ENCODE measurements at regions not wholly inside any gene's neighbourhood (a gene's known extent, or its start where the extent isn't known, plus 50 kb on each side); places are given as distances from the start of the nearest gene placed in this dataset.

- Histone ChIP-seq H4K8ac (ENCODE audit: low read depth, low read length) (no peak overlapping the region), H4K91ac (ENCODE audit: low read depth, low read length, poor library complexity) (no peak overlapping the region), H3K9ac (ENCODE audit: low read depth, low read length, poor library complexity) (no peak overlapping the region), H2BK120ac (ENCODE audit: low read depth, low read length) (no peak overlapping the region), H3K4me1 (ENCODE audit: control insufficient read depth in 2 of 2, insufficient read depth in 1 of 2, low read depth in 1 of 2, low read length in 2 of 2) (no peaks in the 10 kb centered on the region), H2BK15ac (ENCODE audit: low read length) (no peak overlapping the region), H2BK5ac (ENCODE audit: low read length) (no peak overlapping the region), H3K14ac (ENCODE audit: low read length) (no peak overlapping the region), H3K4me3 (ENCODE audit: low read length in 2 of 2) (no peak overlapping the region), H2BK12ac (ENCODE audit: low read length) (no peak overlapping the region), H3K4me2 (ENCODE audit: insufficient read depth, low read length, poor library complexity, severe bottlenecking) (no peak overlapping the region), H3K27ac (replicated peaks; ENCODE audit: low read length) (no peak overlapping the region), H3K23ac (ENCODE audit: low read depth, low read length, poor library complexity) (no peak overlapping the region), H3K4ac (ENCODE audit: low read length) (no peak overlapping the region), H3K27me3 (ENCODE audit: control insufficient read depth in 3 of 3, insufficient read depth in 3 of 3, low read depth in 1 of 3, low read length in 3 of 3) (no peaks in the 10 kb centered on the region), H2AK5ac (ENCODE audit: low read depth, low read length) (no peak overlapping the region), H2AFZ (ENCODE audit: low read length) (no peak overlapping the region), H3K18ac (ENCODE audit: low read length) (no peak overlapping the region), H3K36me3 (replicated peaks in 1 of 2; ENCODE audit: control insufficient read depth in 2 of 2, insufficient read depth in 2 of 2, low read length in 2 of 2) (no peaks in the 10 kb centered on the region), H3K9me3 (replicated peaks in 1 of 2; ENCODE audit: control insufficient read depth in 2 of 2, insufficient read depth in 1 of 2, low read depth in 1 of 2, low read length in 2 of 2) (no peaks in the 10 kb centered on the region), H3K79me1 (ENCODE audit: low read depth, low read length) (no peaks in the 10 kb centered on the region)
- no peak for DNase-seq (ENCODE audit: low spot score)
- WGBS, 2 donors (ENCODE audit: extremely low coverage in 2 of 2, insufficient read length in 2 of 2, insufficient replicate concordance in 1 of 2), result no CpG with 5 or more reads among the region's 2 CpGs
Observed at GRCh38 chr10:8520382-8520781, 465.9 kb downstream of the GATA3 start.

GRCh38 chr10:8527773-8528172 lies 473.3 kb downstream of the GATA3 start:
- Histone ChIP-seq H2AK5ac (ENCODE audit: low read depth, low read length) (no peak overlapping the region), H4K91ac (ENCODE audit: low read depth, low read length, poor library complexity) (no peak overlapping the region), H3K14ac (ENCODE audit: low read length) (no peak overlapping the region), H3K4me1 (ENCODE audit: control insufficient read depth in 2 of 2, insufficient read depth in 1 of 2, low read depth in 1 of 2, low read length in 2 of 2) (no peaks in the 10 kb centered on the region), H3K4me3 (ENCODE audit: low read length in 2 of 2) (no peak overlapping the region), H2BK15ac (ENCODE audit: low read length) (no peak overlapping the region), H4K8ac (ENCODE audit: low read depth, low read length) (no peak overlapping the region), H3K27ac (replicated peaks; ENCODE audit: low read length) (no peak overlapping the region), H2AFZ (ENCODE audit: low read length) (no peak overlapping the region), H3K79me1 (ENCODE audit: low read depth, low read length) (no peaks in the 10 kb centered on the region), H2BK120ac (ENCODE audit: low read depth, low read length) (no peak overlapping the region), H3K9ac (ENCODE audit: low read depth, low read length, poor library complexity) (no peak overlapping the region), H3K4ac (ENCODE audit: low read length) (no peak overlapping the region), H3K23ac (ENCODE audit: low read depth, low read length, poor library complexity) (no peak overlapping the region), H3K27me3 (ENCODE audit: control insufficient read depth in 3 of 3, insufficient read depth in 3 of 3, low read depth in 1 of 3, low read length in 3 of 3) (no peaks in the 10 kb centered on the region), H2BK5ac (ENCODE audit: low read length) (no peak overlapping the region), H3K4me2 (ENCODE audit: insufficient read depth, low read length, poor library complexity, severe bottlenecking) (no peak overlapping the region), H3K18ac (ENCODE audit: low read length) (no peak overlapping the region), H3K9me3 (replicated peaks in 1 of 2; ENCODE audit: control insufficient read depth in 2 of 2, insufficient read depth in 1 of 2, low read depth in 1 of 2, low read length in 2 of 2) (no peaks in the 10 kb centered on the region), H3K36me3 (replicated peaks in 1 of 2; ENCODE audit: control insufficient read depth in 2 of 2, insufficient read depth in 2 of 2, low read length in 2 of 2) (no peaks in the 10 kb centered on the region), H2BK12ac (ENCODE audit: low read length) (no peak overlapping the region)
- no CpG with 5 or more reads among the region's 3 CpGs for WGBS, 2 donors (ENCODE audit: extremely low coverage in 2 of 2, insufficient read length in 2 of 2, insufficient replicate concordance in 1 of 2)
- no peak for DNase-seq (ENCODE audit: low spot score)

DNA sequence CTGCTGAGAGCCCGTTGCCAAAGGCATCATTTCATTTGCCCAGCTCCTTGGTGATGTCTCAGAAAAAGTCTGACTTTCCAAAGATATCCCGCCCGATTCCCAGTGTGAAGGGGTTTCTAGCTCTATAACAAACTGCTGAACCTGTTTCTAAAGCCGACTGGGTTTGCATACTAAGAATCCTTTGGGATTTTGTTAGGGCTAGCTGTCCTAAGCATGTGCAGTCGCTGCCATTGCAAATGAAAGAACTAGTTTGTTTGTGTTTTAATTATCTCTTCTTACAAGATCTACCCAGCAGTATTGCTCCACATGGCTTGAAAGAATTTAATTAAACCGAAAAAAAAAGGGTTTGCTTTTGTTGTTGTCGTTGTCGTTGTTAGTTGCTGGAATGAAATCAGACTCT lies 476.6 kb downstream of the GATA3 start:
- Histone ChIP-seq H4K91ac (ENCODE audit: low read depth, low read length, poor library complexity) (no peak overlapping the region), H3K4me2 (ENCODE audit: insufficient read depth, low read length, poor library complexity, severe bottlenecking) (no peak overlapping the region), H3K14ac (ENCODE audit: low read length) (no peak overlapping the region), H3K9ac (ENCODE audit: low read depth, low read length, poor library complexity) (no peak overlapping the region), H3K27ac (replicated peaks; ENCODE audit: low read length) (no peak overlapping the region), H2BK15ac (ENCODE audit: low read length) (no peak overlapping the region), H2BK12ac (ENCODE audit: low read length) (no peak overlapping the region), H3K79me1 (ENCODE audit: low read depth, low read length) (no peaks in the 10 kb centered on the region), H4K8ac (ENCODE audit: low read depth, low read length) (no peak overlapping the region), H3K4me3 (ENCODE audit: low read length in 2 of 2) (no peak overlapping the region), H2BK5ac (ENCODE audit: low read length) (no peak overlapping the region), H3K36me3 (replicated peaks in 1 of 2; ENCODE audit: control insufficient read depth in 2 of 2, insufficient read depth in 2 of 2, low read length in 2 of 2) (no peaks in the 10 kb centered on the region), H2AFZ (ENCODE audit: low read length) (no peak overlapping the region), H3K23ac (ENCODE audit: low read depth, low read length, poor library complexity) (no peak overlapping the region), H3K27me3 (ENCODE audit: control insufficient read depth in 3 of 3, insufficient read depth in 3 of 3, low read depth in 1 of 3, low read length in 3 of 3) (no peaks in the 10 kb centered on the region), H3K9me3 (replicated peaks in 1 of 2; ENCODE audit: control insufficient read depth in 2 of 2, insufficient read depth in 1 of 2, low read depth in 1 of 2, low read length in 2 of 2) (no peaks in the 10 kb centered on the region), H3K18ac (ENCODE audit: low read length) (no peak overlapping the region), H2AK5ac (ENCODE audit: low read depth, low read length) (no peak overlapping the region), H3K4me1 (ENCODE audit: control insufficient read depth in 2 of 2, insufficient read depth in 1 of 2, low read depth in 1 of 2, low read length in 2 of 2) (peaks cover 0 to 2% of the 10 kb centered on the region in 2 donors), H2BK120ac (ENCODE audit: low read depth, low read length) (no peak overlapping the region), H3K4ac (ENCODE audit: low read length) (no peak overlapping the region)
- no peak for DNase-seq (ENCODE audit: low spot score)
- WGBS, 2 donors (ENCODE audit: extremely low coverage in 2 of 2, insufficient read length in 2 of 2, insufficient replicate concordance in 1 of 2), result no CpG with 5 or more reads among the region's 8 CpGs

DNA sequence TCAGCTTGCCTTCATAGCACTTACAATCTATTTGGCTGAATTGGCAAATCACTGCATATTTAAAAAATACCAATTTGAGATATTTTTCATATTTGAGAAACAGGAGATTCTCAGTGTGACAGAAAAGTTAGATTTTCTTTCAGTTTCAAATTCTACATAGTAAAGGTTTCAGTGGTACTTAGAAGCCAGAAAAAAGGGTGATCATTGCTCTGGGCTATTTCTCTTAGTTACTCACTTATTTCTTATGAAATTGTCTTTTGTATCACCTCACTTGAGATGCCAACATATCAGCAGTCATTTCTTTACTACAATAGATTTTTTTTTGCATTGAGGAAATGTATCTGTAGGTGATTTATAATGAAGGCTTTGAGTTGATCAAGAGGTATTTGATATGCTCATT lies 478.2 kb downstream of the GATA3 start:
- Histone ChIP-seq H2BK12ac (ENCODE audit: low read length) (no peak overlapping the region), H2AK5ac (ENCODE audit: low read depth, low read length) (no peak overlapping the region), H3K27ac (replicated peaks; ENCODE audit: low read length) (no peak overlapping the region), H3K4ac (ENCODE audit: low read length) (no peak overlapping the region), H3K18ac (ENCODE audit: low read length) (no peak overlapping the region), H3K4me3 (ENCODE audit: low read length in 2 of 2) (no peak overlapping the region), H3K23ac (ENCODE audit: low read depth, low read length, poor library complexity) (no peak overlapping the region), H3K79me1 (ENCODE audit: low read depth, low read length) (no peaks in the 10 kb centered on the region), H4K8ac (ENCODE audit: low read depth, low read length) (no peak overlapping the region), H4K91ac (ENCODE audit: low read depth, low read length, poor library complexity) (no peak overlapping the region), H2BK5ac (ENCODE audit: low read length) (no peak overlapping the region), H3K4me1 (ENCODE audit: control insufficient read depth in 2 of 2, insufficient read depth in 1 of 2, low read depth in 1 of 2, low read length in 2 of 2) (peaks cover 0 to 2% of the 10 kb centered on the region in 2 donors), H3K9me3 (replicated peaks in 1 of 2; ENCODE audit: control insufficient read depth in 2 of 2, insufficient read depth in 1 of 2, low read depth in 1 of 2, low read length in 2 of 2) (no peaks in the 10 kb centered on the region), H2BK120ac (ENCODE audit: low read depth, low read length) (no peak overlapping the region), H3K4me2 (ENCODE audit: insufficient read depth, low read length, poor library complexity, severe bottlenecking) (no peak overlapping the region), H2BK15ac (ENCODE audit: low read length) (no peak overlapping the region), H3K14ac (ENCODE audit: low read length) (no peak overlapping the region), H3K36me3 (replicated peaks in 1 of 2; ENCODE audit: control insufficient read depth in 2 of 2, insufficient read depth in 2 of 2, low read length in 2 of 2) (no peaks in the 10 kb centered on the region), H3K27me3 (ENCODE audit: control insufficient read depth in 3 of 3, insufficient read depth in 3 of 3, low read depth in 1 of 3, low read length in 3 of 3) (no peaks in the 10 kb centered on the region), H2AFZ (ENCODE audit: low read length) (no peak overlapping the region), H3K9ac (ENCODE audit: low read depth, low read length, poor library complexity) (no peak overlapping the region)
- no peak for DNase-seq (ENCODE audit: low spot score)

Data from neuronal stem cell (in vitro differentiated cells).